Progenitor cell of endocrine pancreas (in vitro differentiated cells): ENCODE measurements at regions not wholly inside any gene's neighbourhood (a gene's known extent, or its start where the extent isn't known, plus 50 kb on each side); places are given as distances from the start of the nearest gene placed in this dataset.

ENCODE experiments used
- DNase-seq: peaks from one replicate; pipeline ENCODE4 v3.0.0; 2021; ENCODE audit warnings: low spot score; ENCODE audit not compliant: unreplicated experiment
- H3K27ac Mint-ChIP-seq: 2 replicates; pipeline ENCODE4 v1.8.0; 2021; ENCODE audit warnings: mild to moderate bottlenecking, moderate library complexity, mixed read lengths
- H3K27me3 Mint-ChIP-seq: 2 replicates; pipeline ENCODE4 v1.8.0; 2021; ENCODE audit warnings: mixed read lengths
- H3K36me3 Mint-ChIP-seq: 2 replicates; pipeline ENCODE4 v1.8.0; 2022; ENCODE audit warnings: mixed read lengths; ENCODE audit not compliant: insufficient read depth
- H3K4me1 Mint-ChIP-seq: 2 replicates; pipeline ENCODE4 v1.8.0; 2021; ENCODE audit warnings: low read depth, mixed read lengths
- H3K4me3 Mint-ChIP-seq: 2 replicates; pipeline ENCODE4 v1.8.0; 2021; ENCODE audit warnings: low read depth, mild to moderate bottlenecking, moderate library complexity, mixed read lengths
- H3K9me3 Mint-ChIP-seq: 2 replicates; pipeline ENCODE4 v1.8.0; 2021; ENCODE audit warnings: low read depth, mixed read lengths
- TF ChIP-seq, protein P1 (sequence below): fragments of 200-600 bp; sonication (generic); IDR thresholded peaks from one replicate; pipeline ENCODE4 v1.5.0; 2021; ENCODE audit warnings: antibody characterized with exemption, mild to moderate bottlenecking; ENCODE audit not compliant: unreplicated experiment

DNA sequence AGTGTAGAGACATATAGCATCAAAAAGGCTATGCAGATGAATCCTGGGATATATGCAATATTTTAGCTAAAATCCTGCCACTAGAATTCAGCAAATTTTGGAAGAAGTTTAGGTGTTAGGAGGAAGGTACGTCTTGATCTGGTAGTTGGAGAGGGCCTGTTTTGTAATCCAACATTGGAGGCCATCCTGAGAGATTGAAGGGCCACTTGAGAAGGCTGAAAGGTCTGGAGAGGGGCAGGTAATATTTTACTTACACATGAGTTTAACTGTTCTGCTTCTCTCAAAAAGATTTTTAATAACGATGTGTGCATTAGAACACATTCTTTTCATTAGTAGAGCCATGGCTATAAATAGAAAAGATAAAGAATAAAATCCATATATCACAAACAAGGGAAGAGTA, 422.1 kb downstream of the RAB38 start:
- Mint-ChIP-seq H3K36me3 (no peaks in the 10 kb centered on the region), H3K27me3 (no peaks in the 10 kb centered on the region), H3K4me3 (no peak overlapping the region), H3K9me3 (no peaks in the 10 kb centered on the region), H3K4me1 (no peaks in the 10 kb centered on the region), H3K27ac (no peak overlapping the region)
- TF ChIP-seq, protein P1, sequence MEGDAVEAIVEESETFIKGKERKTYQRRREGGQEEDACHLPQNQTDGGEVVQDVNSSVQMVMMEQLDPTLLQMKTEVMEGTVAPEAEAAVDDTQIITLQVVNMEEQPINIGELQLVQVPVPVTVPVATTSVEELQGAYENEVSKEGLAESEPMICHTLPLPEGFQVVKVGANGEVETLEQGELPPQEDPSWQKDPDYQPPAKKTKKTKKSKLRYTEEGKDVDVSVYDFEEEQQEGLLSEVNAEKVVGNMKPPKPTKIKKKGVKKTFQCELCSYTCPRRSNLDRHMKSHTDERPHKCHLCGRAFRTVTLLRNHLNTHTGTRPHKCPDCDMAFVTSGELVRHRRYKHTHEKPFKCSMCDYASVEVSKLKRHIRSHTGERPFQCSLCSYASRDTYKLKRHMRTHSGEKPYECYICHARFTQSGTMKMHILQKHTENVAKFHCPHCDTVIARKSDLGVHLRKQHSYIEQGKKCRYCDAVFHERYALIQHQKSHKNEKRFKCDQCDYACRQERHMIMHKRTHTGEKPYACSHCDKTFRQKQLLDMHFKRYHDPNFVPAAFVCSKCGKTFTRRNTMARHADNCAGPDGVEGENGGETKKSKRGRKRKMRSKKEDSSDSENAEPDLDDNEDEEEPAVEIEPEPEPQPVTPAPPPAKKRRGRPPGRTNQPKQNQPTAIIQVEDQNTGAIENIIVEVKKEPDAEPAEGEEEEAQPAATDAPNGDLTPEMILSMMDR = no peak
- DNase-seq = no peak

DNA sequence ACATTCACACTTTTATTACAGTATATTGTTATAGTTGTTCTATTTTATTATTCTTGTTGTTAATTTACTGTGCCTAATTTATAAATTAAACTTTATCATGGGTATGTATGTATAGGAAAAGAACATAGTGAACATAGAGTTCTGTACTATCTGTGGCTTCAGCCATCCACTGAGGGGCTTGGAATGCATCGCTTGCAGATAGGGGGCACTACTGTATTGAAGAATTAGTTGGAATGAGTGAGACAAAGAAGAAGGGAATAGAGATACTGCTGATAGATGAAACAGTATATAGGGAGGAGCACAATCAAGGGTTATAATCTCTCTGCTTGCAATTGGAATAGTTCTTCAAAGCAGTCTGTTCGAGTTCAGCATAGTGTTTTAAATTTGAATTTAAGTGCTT, 432.2 kb downstream of the RAB38 start:
- TF ChIP-seq, protein P1 = no peak
- H3K4me1 Mint-ChIP-seq = peaks cover 2% of the 10 kb centered on the region
- H3K4me3 Mint-ChIP-seq = no peak overlapping the region
- H3K36me3 Mint-ChIP-seq = no peaks in the 10 kb centered on the region
- no peak for DNase-seq
- H3K9me3 Mint-ChIP-seq = no peaks in the 10 kb centered on the region
- no peak overlapping the region for H3K27ac Mint-ChIP-seq
- peaks cover 6% of the 10 kb centered on the region for H3K27me3 Mint-ChIP-seq

DNA sequence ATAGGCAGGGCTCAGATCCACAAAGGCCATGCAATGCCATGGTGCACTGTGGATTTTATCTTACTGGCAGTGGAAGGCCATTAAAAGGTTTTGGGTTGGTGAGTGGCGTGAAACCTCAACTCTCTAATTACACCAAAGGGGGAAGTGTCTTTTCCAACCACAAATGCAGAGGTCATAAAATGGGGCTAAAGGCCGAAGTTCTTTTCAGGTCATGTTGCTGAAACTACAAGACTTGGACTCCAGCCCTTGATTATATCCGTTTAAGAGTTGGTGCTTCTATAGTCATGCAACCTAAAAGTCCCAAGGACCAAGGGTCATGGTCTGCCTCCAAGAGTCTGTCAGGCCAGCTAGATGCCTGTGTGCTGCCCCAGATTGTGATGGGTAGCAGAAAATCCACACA, 434.3 kb downstream of the RAB38 start:
- no peak for DNase-seq
- H3K27me3 Mint-ChIP-seq = peaks cover 6% of the 10 kb centered on the region
- H3K9me3 Mint-ChIP-seq = no peaks in the 10 kb centered on the region
- H3K27ac Mint-ChIP-seq = no peak overlapping the region
- peaks cover 2% of the 10 kb centered on the region for H3K4me1 Mint-ChIP-seq
- no peaks in the 10 kb centered on the region for H3K36me3 Mint-ChIP-seq
- TF ChIP-seq, protein P1 = no peak
- H3K4me3 Mint-ChIP-seq = no peak overlapping the region

DNA sequence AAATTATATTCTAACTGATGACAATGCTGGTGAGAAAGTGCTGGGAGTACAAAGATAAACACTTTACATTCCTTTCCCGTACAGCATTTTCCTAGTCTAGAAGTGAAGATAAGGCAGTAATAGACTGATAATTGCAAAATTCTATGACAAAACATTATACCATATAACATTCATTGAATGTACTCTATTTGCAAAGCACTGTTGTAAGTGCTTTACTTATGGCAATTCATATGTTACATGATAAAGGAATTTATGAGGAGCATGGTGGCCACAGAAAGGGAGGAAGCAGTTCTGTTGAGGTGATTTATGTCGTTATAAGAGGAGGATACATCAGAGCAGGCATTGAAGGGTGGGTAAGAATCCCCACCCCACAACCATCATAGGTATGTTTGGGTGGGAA, 434.8 kb downstream of the RAB38 start:
- DNase-seq = no peak
- Mint-ChIP-seq H3K9me3 (no peaks in the 10 kb centered on the region), H3K36me3 (no peaks in the 10 kb centered on the region), H3K27me3 (peaks cover 6% of the 10 kb centered on the region), H3K27ac (no peak overlapping the region), H3K4me1 (peaks cover 2% of the 10 kb centered on the region), H3K4me3 (no peak overlapping the region)
- TF ChIP-seq, protein P1 = no peak

DNA sequence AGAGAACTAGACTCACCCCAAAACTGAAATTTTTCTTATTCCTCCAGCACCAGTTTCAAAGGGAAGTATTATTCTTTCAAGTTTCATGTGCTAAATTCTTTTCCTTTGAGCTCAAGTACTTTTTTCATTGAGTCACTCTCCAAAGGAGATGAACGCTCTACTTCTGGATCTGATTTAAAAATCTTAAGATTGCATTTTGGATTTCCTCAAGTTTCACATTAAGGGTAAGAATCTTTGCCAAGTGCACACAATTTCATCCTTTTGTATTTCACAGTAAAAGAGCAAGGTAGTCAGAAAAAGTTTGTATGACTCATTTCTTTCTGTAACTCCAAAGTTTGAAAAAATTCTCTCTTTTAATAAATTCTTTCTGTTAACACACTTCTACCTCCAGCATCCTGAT, 435.5 kb downstream of the RAB38 start:
- DNase-seq = no peak
- peaks cover 2% of the 10 kb centered on the region for H3K4me1 Mint-ChIP-seq
- H3K27me3 Mint-ChIP-seq = peaks cover 3% of the 10 kb centered on the region
- no peaks in the 10 kb centered on the region for H3K9me3 Mint-ChIP-seq
- no peak overlapping the region for H3K27ac Mint-ChIP-seq
- TF ChIP-seq, protein P1 = no peak
- no peaks in the 10 kb centered on the region for H3K36me3 Mint-ChIP-seq
- no peak overlapping the region for H3K4me3 Mint-ChIP-seq
